HepG2 (cell line): ENCODE measurements at regions not wholly inside any gene's neighbourhood (a gene's known extent, or its start where the extent isn't known, plus 50 kb on each side); places are given as distances from the start of the nearest gene placed in this dataset.

ENCODE experiments used
- CTCF ChIP-seq: sonication (generic); formaldehyde crosslinking; IDR thresholded peaks from 2 replicates; pipeline ENCODE4 v1.5.0; 2020; ENCODE audit warnings: mild to moderate bottlenecking, missing genetic modification reagents, moderate library complexity
- RBM39 ChIP-seq: fragments of 200-400 bp; formaldehyde crosslinking; IDR thresholded peaks from one replicate; pipeline ENCODE4 v1.6.1; 2018; ENCODE audit warnings: antibody characterized with exemption, mild to moderate bottlenecking, low read depth, low read length; ENCODE audit not compliant: poor library complexity, severe bottlenecking
- ZZZ3 ChIP-seq: sonication (generic); formaldehyde crosslinking; IDR thresholded peaks from 2 replicates; pipeline ENCODE4 v1.4.0; 2020; ENCODE audit warnings: missing genetic modification reagents, mild to moderate bottlenecking, borderline replicate concordance
- TF ChIP-seq, protein P1 (sequence below), 2 experiments: sonication (generic) in 1 of 2; formaldehyde crosslinking in 1 of 2; IDR thresholded peaks; 2 replicates each; pipeline versions ENCODE4 v1.6.1 to v1.9.0; 2014 to 2022; ENCODE audit warnings: antibody characterized with exemption in 1 of 2, borderline replicate concordance in 1 of 2, inconsistent platforms in 1 of 2, low read depth in 1 of 2, missing genetic modification reagents in 1 of 2

DNA sequence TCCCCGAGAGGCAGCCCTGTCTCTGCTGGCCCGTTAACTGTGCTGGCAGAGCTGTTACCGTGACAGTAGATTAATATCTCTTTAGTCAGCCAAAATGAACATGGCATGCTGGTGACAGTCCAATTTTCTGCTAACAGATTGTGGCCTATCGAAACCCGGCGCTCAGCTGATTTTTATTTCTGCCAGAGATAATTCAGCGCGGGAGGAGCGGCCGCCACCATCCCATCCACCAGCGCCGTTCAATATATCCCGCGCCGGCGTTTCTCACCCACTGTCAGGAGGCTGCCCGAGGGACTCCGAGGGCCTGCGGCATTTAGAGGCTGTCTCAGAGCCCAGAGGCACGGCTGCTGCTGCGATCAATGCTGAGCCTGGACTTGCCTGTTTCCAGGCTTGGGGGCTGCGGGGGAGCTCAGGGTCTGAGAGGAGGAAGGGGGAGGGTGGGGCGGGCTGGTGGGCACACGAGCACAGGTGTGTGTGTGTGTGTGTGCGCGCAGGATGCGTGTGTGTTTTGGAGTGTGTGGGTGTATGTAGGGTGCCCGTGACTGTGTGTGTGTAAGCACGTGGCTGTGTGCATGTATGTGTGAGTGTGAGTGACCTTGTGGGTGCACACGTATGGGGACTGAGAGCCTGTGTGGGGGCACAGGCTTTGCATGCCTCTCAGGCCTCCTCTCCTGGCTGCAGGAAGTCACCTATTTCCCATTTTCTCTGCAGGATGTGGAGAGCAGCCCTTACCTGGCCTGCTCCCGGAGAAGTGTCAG is 109.7 kb upstream of the ACTRT2 start:
- TF ChIP-seq, protein P1, sequence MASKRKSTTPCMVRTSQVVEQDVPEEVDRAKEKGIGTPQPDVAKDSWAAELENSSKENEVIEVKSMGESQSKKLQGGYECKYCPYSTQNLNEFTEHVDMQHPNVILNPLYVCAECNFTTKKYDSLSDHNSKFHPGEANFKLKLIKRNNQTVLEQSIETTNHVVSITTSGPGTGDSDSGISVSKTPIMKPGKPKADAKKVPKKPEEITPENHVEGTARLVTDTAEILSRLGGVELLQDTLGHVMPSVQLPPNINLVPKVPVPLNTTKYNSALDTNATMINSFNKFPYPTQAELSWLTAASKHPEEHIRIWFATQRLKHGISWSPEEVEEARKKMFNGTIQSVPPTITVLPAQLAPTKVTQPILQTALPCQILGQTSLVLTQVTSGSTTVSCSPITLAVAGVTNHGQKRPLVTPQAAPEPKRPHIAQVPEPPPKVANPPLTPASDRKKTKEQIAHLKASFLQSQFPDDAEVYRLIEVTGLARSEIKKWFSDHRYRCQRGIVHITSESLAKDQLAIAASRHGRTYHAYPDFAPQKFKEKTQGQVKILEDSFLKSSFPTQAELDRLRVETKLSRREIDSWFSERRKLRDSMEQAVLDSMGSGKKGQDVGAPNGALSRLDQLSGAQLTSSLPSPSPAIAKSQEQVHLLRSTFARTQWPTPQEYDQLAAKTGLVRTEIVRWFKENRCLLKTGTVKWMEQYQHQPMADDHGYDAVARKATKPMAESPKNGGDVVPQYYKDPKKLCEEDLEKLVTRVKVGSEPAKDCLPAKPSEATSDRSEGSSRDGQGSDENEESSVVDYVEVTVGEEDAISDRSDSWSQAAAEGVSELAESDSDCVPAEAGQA (IDR thresholded peaks at IDR 0.05; ENCODE audit: low read depth) = no peak
- TF ChIP-seq, protein P1 (CRISPR knock-in tag; IDR thresholded peaks at IDR 0.05; ENCODE audit: borderline replicate concordance) = no peak
- TF ChIP-seq CTCF (no peak), ZZZ3 (CRISPR knock-in tag) (no peak), RBM39 (no peak)
